Activated B cell treated with CpG ODN at 0.5 μM for 24 hours (primary cell): ENCODE measurements at regions not wholly inside any gene's neighbourhood (a gene's known extent, or its start where the extent isn't known, plus 50 kb on each side); places are given as distances from the start of the nearest gene placed in this dataset.

ENCODE experiments used
- ATAC-seq: fragments of 200-7000 bp; cut with Tn5 transposase; one replicate; pipeline ENCODE4 v1.10.0; 2021; ENCODE audit warnings: low read depth, mild to moderate bottlenecking, moderate library complexity
- CTCF ChIA-PET: fragments of 350-600 bp; sonication (Branson Sonifier 250); formaldehyde crosslinking; loops from one replicate; lab custom pipeline; 2021; ENCODE audit warnings: antibody characterized with exemption; lab: Charles Lee
- POLR2A ChIA-PET: fragments of 350-600 bp; sonication (Branson Sonifier 250); formaldehyde crosslinking; loops from one replicate; lab custom pipeline; 2021; ENCODE audit warnings: antibody characterized with exemption; lab: Charles Lee
- DNase-seq: peaks from one replicate; pipeline ENCODE4 v3.0.0; 2022
- H3K27ac Mint-ChIP-seq: one replicate; pipeline ENCODE4 v1.8.0; 2020; ENCODE audit warnings: mixed read lengths
- H3K27me3 Mint-ChIP-seq: one replicate; pipeline ENCODE4 v1.8.0; 2021; ENCODE audit warnings: mixed read lengths
- H3K36me3 Mint-ChIP-seq: one replicate; pipeline ENCODE4 v1.8.0; 2021; ENCODE audit warnings: low read depth, mixed read lengths
- H3K4me1 Mint-ChIP-seq: one replicate; pipeline ENCODE4 v1.8.0; 2021; ENCODE audit warnings: mixed read lengths
- H3K4me3 Mint-ChIP-seq: one replicate; pipeline ENCODE4 v1.8.0; 2020; ENCODE audit warnings: mild to moderate bottlenecking, mixed read lengths
- H3K9me3 Mint-ChIP-seq: one replicate; pipeline ENCODE4 v1.8.0; 2020; ENCODE audit warnings: mixed read lengths
- intact Hi-C: fragments of 100-400 bp; cut with micrococcal nuclease; formaldehyde crosslinking; loops from one replicate; pipeline ENCODE4 v1.15.1; 2024
- TF ChIP-seq, protein P1 (sequence below): fragments of 200-600 bp; IDR thresholded peaks from one replicate; pipeline ENCODE4 v1.8.0; 2022; ENCODE audit warnings: antibody characterized with exemption, mild to moderate bottlenecking

DNA sequence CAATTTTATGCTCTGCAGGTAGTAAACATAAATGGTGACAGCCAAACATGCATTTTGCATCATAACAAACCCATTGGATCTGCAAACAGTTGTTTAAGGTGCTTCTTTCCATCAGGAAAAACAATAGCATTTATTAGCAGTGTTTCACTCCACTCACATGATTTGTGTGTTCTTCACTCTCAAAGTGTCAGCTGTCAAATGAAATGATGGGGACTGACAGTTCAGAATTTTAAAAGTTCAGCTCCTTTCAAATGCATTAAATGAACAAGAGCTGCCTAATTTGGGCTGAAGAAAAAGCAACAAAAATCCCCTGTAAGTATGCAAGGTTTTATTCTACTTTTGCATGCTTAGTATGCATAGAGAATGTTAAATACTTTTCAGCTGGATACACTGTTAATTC is 145.2 kb upstream of the CDIN1 start:
- POLR2A ChIA-PET, result no interaction called here
- Mint-ChIP-seq H3K9me3 (no peaks in the 10 kb centered on the region), H3K36me3 (no peaks in the 10 kb centered on the region), H3K4me1 (no peaks in the 10 kb centered on the region), H3K27ac (no peak overlapping the region), H3K27me3 (no peaks in the 10 kb centered on the region), H3K4me3 (no peak overlapping the region)
- CTCF ChIA-PET, result no interaction called here
- ATAC-seq (no peak), DNase-seq (no peak)
- intact Hi-C loops, result no loop called here
- TF ChIP-seq, protein P1, sequence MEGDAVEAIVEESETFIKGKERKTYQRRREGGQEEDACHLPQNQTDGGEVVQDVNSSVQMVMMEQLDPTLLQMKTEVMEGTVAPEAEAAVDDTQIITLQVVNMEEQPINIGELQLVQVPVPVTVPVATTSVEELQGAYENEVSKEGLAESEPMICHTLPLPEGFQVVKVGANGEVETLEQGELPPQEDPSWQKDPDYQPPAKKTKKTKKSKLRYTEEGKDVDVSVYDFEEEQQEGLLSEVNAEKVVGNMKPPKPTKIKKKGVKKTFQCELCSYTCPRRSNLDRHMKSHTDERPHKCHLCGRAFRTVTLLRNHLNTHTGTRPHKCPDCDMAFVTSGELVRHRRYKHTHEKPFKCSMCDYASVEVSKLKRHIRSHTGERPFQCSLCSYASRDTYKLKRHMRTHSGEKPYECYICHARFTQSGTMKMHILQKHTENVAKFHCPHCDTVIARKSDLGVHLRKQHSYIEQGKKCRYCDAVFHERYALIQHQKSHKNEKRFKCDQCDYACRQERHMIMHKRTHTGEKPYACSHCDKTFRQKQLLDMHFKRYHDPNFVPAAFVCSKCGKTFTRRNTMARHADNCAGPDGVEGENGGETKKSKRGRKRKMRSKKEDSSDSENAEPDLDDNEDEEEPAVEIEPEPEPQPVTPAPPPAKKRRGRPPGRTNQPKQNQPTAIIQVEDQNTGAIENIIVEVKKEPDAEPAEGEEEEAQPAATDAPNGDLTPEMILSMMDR, result no peak

DNA sequence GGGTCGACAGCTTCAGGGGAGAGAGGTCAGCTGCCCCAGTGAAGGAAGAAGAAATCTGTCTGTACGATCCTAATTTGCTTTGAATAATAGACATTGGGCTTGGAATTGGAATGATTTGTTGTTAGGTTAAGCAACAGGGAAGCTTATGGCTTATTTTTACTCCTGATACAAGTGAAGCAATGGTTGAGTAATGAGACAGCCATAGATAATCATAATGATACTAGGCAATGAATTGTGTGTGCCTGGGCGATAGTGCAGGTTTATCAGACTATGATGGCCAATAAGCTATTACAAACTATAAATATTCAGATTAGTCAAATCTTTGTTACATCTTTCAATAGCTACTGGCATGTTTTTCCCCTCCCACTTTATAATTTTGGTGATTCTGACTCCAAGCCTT is 140.9 kb upstream of the CDIN1 start:
- H3K27ac Mint-ChIP-seq, result no peak overlapping the region
- TF ChIP-seq, protein P1, result no peak
- no peaks in the 10 kb centered on the region for H3K27me3 Mint-ChIP-seq
- no peak for ATAC-seq
- ChIA-PET CTCF (no interaction called here), POLR2A (no interaction called here)
- no peak for DNase-seq
- intact Hi-C loops, result no loop called here
- no peaks in the 10 kb centered on the region for H3K4me1 Mint-ChIP-seq
- H3K9me3 Mint-ChIP-seq, result no peaks in the 10 kb centered on the region
- no peak overlapping the region for H3K4me3 Mint-ChIP-seq
- no peaks in the 10 kb centered on the region for H3K36me3 Mint-ChIP-seq

DNA sequence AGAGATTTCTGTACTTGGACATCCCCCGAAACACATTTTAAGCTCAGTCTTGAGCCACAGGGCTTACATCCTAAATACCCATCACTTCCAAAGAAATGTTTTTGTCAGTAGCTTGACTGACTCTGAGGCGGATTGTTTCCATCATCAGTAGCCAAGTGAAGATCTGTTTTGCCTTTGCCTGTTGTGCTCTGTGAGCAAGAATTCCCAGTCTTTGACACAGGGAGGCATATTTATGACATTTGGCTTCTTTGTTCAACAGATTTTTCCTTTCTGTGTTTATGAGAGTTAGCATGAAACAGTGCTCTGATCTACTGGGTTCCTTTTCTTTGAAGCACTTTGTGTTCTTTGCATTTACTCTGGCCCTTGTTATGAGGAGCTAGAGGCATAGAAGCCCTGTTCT is 132.1 kb upstream of the CDIN1 start:
- H3K27ac Mint-ChIP-seq, result no peak overlapping the region
- no peaks in the 10 kb centered on the region for H3K4me1 Mint-ChIP-seq
- ATAC-seq (no peak), DNase-seq (no peak)
- H3K36me3 Mint-ChIP-seq, result no peaks in the 10 kb centered on the region
- intact Hi-C loops, result no loop called here
- POLR2A ChIA-PET, result no interaction called here
- TF ChIP-seq, protein P1, result no peak
- no peaks in the 10 kb centered on the region for H3K9me3 Mint-ChIP-seq
- H3K27me3 Mint-ChIP-seq, result no peaks in the 10 kb centered on the region
- no peak overlapping the region for H3K4me3 Mint-ChIP-seq
- CTCF ChIA-PET, result no interaction called here

DNA sequence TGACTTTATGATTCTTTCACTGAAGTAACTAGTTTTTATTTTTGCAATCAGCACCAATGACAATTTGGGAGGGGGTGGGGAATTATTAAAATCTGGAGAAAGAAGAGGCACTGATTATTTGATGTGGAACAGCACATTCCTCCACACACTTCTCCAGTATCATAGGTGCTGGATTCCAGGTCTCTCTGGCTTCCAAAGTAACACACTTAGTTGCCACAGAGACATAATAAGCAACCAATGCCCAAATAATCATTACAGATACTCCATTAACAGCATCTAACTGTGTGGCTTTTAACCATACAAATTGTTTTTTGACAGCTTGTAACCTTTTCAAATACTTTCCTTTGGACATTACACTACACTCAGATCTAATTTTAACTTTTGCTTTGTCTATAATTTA is 131.0 kb upstream of the CDIN1 start:
- Mint-ChIP-seq H3K27me3 (no peaks in the 10 kb centered on the region), H3K36me3 (no peaks in the 10 kb centered on the region), H3K4me1 (no peaks in the 10 kb centered on the region), H3K27ac (no peak overlapping the region), H3K4me3 (no peak overlapping the region), H3K9me3 (no peaks in the 10 kb centered on the region)
- DNase-seq (no peak), ATAC-seq (no peak)
- CTCF ChIA-PET, result no interaction called here
- TF ChIP-seq, protein P1, result no peak
- intact Hi-C loops, result no loop called here
- POLR2A ChIA-PET, result no interaction called here

DNA sequence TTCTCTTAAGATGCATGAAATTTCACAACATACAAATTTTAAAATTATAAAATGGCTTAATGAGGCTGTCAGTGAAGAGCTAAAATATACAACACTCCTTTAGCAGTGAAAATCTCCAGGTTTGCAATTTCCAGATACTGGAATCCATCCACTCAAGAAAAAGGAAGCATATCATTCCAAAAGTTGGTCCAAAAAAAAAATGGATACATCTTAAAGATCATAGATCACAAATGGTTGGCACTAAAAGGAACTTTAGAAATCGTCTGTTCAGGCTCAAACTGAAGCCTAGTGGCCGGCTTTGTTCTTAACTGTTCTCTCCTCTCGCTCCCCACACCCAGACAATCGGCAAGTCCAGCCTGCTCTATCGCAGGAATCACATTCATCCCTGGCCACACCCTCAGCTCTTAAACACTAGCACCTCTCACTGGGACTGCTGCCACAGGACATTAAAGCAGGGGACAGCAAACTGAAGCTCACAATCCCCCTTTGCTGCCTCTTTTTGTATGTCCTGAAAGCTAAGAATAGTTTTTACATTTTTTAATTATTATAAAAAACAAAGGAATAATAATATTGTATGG is 130.3 kb upstream of the CDIN1 start:
- Mint-ChIP-seq H3K27me3 (no peaks in the 10 kb centered on the region), H3K27ac (no peak overlapping the region), H3K4me1 (no peaks in the 10 kb centered on the region), H3K4me3 (no peak overlapping the region), H3K9me3 (no peaks in the 10 kb centered on the region), H3K36me3 (no peaks in the 10 kb centered on the region)
- intact Hi-C loops, result no loop called here
- no peak for ATAC-seq
- ChIA-PET POLR2A (no interaction called here), CTCF (no interaction called here)
- TF ChIP-seq, protein P1, result no peak
- no peak for DNase-seq
